Right ventricle myocardium inferior (tissue), 1 donor: ENCODE measurements at regions not wholly inside any gene's neighbourhood (a gene's known extent, or its start where the extent isn't known, plus 50 kb on each side); places are given as distances from the start of the nearest gene placed in this dataset.
A peak's percentile ranks its signal among the peaks of the same experiment; 100 is the strongest.
"Not testable (repeated sequence)": the region's sequence is repeated elsewhere in the genome, so short reads cannot be mapped to it uniquely, and the experiment has no call there.

Source experiments
- ATAC-seq: fragments of 200-7000 bp; cut with Tn5 transposase; one replicate; pipeline ENCODE4 v1.9.1; 2020; ENCODE audit warnings: mild to moderate bottlenecking, moderate library complexity
- DNase-seq: peaks from one replicate; pipeline ENCODE4 v3.0.0; 2021; ENCODE audit errors: missing footprints
- intact Hi-C: fragments of 100-400 bp; cut with DNase I; formaldehyde crosslinking; loops from one replicate; pipeline ENCODE4 v1.11.0; 2022
- donor health status: DM: no; HTN: yes; CAD: no; lungs with severe emphysema.

DNA sequence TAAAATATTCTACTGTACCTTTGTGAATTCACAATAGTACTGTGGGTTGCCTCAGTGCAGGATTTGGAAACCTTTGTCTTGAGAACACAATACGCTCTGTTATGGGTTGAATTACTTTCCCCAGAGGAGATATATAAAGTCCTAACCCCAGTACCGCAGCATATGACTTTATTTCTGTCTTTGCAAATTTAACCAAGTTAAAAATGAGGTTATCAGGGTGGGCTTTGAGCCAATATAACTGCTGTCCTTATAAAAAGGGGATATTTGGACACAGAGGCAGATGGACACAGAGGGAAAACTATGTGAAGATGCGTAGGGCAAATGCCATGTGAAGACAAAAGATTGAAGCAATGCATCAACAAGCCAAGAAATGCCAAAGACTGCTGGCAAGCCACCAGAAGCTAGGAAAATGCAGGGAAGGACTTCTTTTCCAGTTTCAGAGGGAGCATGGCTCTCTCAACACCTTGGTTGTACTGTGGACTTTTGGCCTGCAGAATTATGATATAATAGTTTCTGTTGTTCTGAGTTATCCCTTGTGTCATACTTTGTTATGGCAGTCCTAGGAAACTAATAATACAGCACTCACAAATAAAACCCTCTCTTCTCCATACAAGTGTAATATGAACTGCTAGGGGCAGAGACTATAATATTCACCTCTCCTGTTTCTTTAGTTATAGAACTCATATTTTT is 292.6 kb upstream of the SPTLC3 start:
- ATAC-seq (no peak), DNase-seq (no peak)
- intact Hi-C loops, result no loop called here

DNA sequence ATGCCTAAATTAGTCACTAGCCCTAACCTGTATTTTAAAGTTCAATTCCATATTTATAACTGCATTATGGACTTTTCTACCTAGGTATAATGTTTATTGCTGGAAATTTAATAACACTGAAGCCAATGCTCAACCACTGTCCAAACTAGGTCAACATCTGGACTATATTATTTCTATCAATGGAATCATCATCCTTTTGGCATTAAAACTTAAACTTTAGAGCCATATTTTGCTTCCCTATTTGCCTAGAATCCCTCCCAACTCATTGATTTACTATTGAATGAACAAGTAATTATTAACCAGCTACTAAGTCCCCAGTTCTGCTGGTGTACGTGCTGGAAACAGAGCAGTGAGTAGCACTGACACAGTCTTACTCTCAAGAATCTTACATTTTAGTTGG is 291.7 kb upstream of the SPTLC3 start:
- no peak for DNase-seq
- intact Hi-C loops, result no loop called here
- ATAC-seq, result no peak

- DNase-seq, result no peak
- intact Hi-C loops, result no loop called here
- no peak for ATAC-seq
These were observed 290.2 kb upstream of the SPTLC3 start for GRCh38 chr20:12718619-12719018.

GRCh38 chr20:12721636-12722035 is 287.1 kb upstream of the SPTLC3 start:
- DNase-seq, result no peak
- intact Hi-C loops, result no loop called here
- no peak for ATAC-seq

- DNase-seq (no peak), ATAC-seq (no peak)
- intact Hi-C loops, result no loop called here
These were observed 286.7 kb upstream of the SPTLC3 start for GRCh38 chr20:12722091-12722490.

DNA sequence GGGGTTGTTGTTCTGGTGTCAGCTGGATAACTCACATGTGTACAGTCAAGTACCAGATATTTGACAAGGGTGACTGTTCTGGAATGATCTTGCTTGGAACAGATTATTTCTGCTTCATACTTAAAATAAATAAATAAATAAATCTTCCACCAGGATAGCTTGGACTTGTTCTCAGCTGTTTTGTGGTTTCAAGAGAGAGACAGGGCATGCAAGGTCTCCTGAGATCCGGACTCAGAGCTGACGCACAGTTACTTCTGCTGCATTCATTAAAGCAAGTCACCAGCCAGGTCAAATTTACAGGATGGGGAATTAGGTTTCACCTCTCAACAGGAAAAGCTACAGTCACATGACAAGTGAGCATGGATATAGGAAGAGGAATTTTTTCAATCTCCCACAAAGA is 285.0 kb upstream of the SPTLC3 start:
- ATAC-seq (no peak), DNase-seq (no peak)
- intact Hi-C loops, result no loop called here

DNA sequence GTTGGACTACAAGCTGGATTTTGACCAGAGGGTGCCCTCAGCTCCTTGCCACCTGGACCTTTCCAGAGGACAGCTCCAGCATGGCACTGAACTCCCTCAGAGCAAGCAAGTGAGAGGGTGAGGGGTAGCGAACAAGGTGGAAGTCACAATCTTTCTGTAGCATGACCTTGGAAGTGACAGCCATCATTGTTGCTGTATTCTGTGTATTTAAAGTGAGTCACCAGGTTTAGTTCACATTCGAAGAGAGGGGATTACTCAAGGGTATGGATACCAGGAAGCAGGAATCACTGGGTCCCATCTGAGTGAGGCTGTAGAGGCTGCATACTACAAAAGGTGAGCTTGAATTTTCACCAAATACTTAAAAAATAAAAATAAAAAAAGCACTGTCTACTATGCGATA is 280.0 kb upstream of the SPTLC3 start:
- intact Hi-C loops, result no loop called here
- no peak for ATAC-seq
- DNase-seq, result no peak

GRCh38 chr20:12729326-12729725 is 279.4 kb upstream of the SPTLC3 start:
- DNase-seq, result no peak
- intact Hi-C loops, result no loop called here
- no peak for ATAC-seq

DNA sequence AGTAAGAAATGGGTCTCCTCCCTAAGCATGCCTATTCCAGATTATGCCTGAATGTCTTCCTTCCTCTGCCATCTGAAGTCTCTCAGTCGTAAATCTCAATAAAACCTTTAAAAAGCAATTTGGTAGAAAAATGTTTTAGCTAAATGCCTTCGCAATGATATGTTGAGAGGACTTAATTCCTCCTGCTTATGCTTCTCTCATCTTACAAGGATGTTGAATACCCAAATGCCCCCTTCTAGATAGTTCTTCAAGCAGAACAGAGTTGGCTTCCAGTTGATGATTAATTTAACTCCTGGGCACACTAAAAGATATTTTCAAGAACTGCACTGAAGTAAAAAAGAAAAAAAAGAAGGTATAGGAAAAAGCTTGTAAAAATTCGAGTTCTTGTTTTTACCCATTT is 275.0 kb upstream of the SPTLC3 start:
- intact Hi-C loops, result no loop called here
- no peak for ATAC-seq
- DNase-seq, result no peak

- intact Hi-C loops, result no loop called here
- ATAC-seq (peak; percentile 28), DNase-seq (no peak)
These were observed 271.3 kb upstream of the SPTLC3 start for GRCh38 chr20:12737497-12737896.

GRCh38 chr20:12737900-12738299 is 270.9 kb upstream of the SPTLC3 start:
- intact Hi-C loops, result no loop called here
- ATAC-seq, result peak; percentile 89
- no peak for DNase-seq

- intact Hi-C loops, result no loop called here
- ATAC-seq (no peak), DNase-seq (no peak)
These were observed 268.1 kb upstream of the SPTLC3 start for GRCh38 chr20:12740647-12741046.

GRCh38 chr20:12744037-12744436 is 264.7 kb upstream of the SPTLC3 start:
- ATAC-seq (peak; percentile 75), DNase-seq (no peak)
- intact Hi-C loops, result no loop called here

DNA sequence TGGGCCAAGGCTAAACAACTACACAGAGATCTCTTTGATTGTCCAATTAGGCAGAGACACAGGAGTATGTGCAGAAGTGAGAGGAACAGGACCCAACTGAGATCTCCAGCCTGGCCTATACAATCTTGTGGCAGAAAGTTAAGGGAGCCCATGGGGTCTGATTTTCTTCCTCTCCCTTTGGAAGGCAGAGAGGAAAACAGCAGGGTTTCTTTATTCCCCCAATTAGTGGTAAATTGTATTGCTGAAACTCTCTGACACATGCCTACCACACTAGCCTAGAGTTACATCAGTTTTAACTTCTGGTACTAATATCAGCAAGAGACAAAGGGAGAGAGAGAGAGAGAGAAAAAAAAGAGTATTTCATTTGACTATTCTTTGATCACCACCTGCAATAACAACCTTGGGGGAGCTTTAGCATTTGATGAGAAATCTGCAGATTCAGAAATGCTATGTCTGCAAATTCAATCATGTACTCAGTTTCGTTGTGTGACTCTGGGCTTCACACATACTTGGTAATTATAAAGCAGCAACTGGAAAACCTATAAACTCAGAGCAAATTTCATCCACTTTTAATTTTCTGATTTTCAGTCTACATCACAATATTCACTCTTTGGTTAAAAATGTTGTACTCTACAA is 260.3 kb upstream of the SPTLC3 start:
- intact Hi-C loops, result no loop called here
- no peak for ATAC-seq
- DNase-seq, result no peak

- intact Hi-C loops, result no loop called here
- ATAC-seq (no peak), DNase-seq (no peak)
These were observed 258.6 kb upstream of the SPTLC3 start for GRCh38 chr20:12750221-12750620.

DNA sequence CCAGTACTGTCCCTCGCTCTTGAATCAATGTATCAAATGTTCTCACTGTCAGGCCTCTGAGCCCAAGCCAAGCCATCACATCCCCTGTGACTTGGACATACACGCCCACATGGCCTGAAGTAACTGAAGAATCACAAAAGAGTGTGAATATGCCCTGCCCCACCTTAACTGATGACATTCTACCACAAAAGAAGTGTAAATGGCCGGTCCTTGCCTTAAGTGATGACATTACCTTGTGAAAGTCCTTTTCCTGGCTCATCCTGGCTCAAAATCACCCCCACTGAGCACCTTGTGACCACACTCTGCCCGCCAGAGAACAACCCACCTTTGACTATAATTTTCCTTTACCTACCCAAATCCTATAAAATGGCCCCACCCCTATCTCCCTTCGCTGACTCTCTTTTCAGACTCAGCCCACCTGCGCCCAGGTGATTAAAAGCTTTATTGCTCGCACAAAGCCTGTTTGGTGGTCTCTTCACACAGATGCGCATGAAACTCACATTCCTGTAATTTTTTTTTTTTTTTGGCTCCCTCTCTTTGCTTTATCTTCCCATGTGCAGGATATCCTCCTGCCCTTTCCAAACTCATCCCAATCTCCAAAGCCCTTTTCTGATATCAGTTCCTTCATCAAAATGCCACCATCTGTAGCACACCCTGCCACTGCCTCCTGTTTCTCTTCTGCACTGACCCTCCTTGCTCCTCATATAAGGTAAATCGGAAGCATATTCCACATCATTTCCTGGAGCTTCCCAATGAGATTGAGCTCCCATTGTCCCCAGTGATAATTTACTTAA is 255.7 kb upstream of the SPTLC3 start:
- intact Hi-C loops, DNase-seq, ATAC-seq: not testable (repeated sequence)

DNA sequence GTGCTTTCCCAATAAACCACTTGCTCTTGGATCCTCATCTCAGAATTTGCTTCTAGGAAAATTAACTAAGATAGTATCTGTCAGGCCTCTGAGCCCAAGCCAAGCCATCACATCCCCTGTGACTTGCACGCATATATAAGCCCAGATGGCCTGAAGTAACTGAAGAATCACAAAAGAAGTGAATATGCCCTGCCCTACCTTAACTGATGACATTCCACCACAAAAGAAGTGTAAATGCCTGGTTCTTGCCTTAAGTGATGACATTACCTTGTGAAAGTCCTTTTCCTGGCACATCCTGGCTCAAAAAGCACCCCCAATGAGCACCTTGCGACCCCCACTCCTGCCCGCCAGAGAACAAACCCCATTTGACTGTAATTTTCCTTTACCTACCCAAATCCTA is 255.0 kb upstream of the SPTLC3 start:
- DNase-seq, ATAC-seq, intact Hi-C loops: not testable (repeated sequence)

DNA sequence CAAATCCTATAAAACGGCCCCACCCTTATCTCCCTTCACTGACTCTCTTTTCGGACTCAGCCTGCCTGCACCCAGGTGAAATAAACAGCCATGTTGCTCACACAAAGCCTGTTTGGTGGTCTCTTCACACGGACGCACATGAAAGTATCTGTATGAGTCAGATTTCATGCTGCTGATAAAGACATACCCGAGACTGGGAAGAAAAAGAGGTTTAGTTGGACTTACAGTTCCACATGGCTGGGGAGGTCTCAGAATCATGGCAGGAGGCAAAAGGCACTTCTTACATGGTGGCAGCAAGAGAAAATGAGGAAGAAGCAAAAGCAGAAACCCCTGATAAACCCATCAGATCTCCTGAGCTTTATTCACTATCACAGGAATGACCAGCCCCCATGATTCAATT is 249.3 kb upstream of the SPTLC3 start:
- intact Hi-C loops, DNase-seq, ATAC-seq: not testable (repeated sequence)

DNA sequence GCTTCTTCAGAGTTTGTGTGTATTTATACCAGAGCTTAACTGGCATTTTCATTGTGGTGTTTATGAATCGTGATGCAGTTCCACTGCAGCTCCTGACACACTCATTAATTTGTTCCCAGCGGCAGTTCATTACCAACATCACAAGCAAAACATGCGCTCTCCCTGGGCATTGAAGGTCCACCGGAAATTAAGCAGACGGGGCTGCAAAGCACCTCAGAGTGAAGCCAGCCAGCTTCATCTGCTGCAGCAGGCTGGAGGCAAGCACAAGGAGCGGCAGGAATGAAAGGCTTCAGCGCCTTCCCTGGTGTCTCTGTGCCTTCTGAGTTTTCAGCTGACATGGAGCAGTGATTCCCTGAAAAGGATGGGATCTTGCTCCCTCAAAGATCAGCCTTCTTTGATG is 246.0 kb upstream of the SPTLC3 start:
- DNase-seq (no peak), ATAC-seq (peak; percentile 39)
- intact Hi-C loops, result no loop called here

GRCh38 chr20:12763406-12763805 is 245.4 kb upstream of the SPTLC3 start:
- intact Hi-C loops, result no loop called here
- no peak for DNase-seq
- no peak for ATAC-seq
